Adipocyte (in vitro differentiated cells): ENCODE measurements at regions not wholly inside any gene's neighbourhood (a gene's known extent, or its start where the extent isn't known, plus 50 kb on each side); places are given as distances from the start of the nearest gene placed in this dataset.
A peak's percentile ranks its signal among the peaks of the same experiment; 100 is the strongest.

Source experiments
- DNase-seq: peaks from one replicate; pipeline ENCODE4 v3.0.0-alpha.2; 2015; ENCODE audit warnings: low read depth
- H3K27me3 ChIP-seq: replicated peaks from 2 replicates; pipeline ENCODE4 v1.7.0; 2013; ENCODE audit warnings: mild to moderate bottlenecking, low read length, moderate library complexity; ENCODE audit not compliant: control insufficient read depth, insufficient read depth
- H3K36me3 ChIP-seq: 2 replicates; pipeline ENCODE4 v1.7.0; 2013; ENCODE audit warnings: low read length, mild to moderate bottlenecking, moderate library complexity; ENCODE audit not compliant: control insufficient read depth, insufficient read depth, severe bottlenecking
- H3K4me1 ChIP-seq: 2 replicates; pipeline ENCODE4 v1.7.0; 2013; ENCODE audit warnings: mild to moderate bottlenecking, low read length, moderate library complexity; ENCODE audit not compliant: control insufficient read depth, insufficient read depth
- H3K4me3 ChIP-seq: 2 replicates; pipeline ENCODE4 v1.7.0; 2013; ENCODE audit warnings: mild to moderate bottlenecking, low read length, moderate library complexity
- H3K9ac ChIP-seq: 2 replicates; pipeline ENCODE4 v1.7.0; 2013; ENCODE audit warnings: mild to moderate bottlenecking, low read length, moderate library complexity
- H3K9me3 ChIP-seq: 2 replicates; pipeline ENCODE4 v1.7.0; 2013; ENCODE audit warnings: mild to moderate bottlenecking, low read length, moderate library complexity; ENCODE audit not compliant: control insufficient read depth

DNA sequence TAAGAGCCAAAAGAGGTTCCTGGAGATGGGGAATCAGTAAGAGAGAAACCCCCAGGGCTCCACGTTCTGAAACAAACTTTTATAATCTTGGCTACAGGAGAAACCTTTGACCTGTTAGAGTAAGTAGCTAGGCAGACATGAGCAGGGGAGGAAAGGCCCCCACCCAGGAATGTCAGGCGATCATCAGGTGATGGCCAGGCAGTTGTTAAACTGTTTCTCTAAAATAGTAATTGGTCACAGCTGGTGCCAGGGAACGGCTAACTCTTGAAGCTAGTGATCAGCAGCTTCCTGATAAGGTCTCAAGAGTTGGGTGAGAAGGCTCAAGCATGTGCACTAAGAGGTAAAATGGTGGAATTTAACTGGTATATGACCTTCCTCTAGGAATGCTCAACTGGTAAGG is 263.8 kb downstream of the HDGFL1 start:
- H3K27me3 ChIP-seq: no peaks in the 10 kb centered on the region
- H3K4me1 ChIP-seq: peaks cover 7% of the 10 kb centered on the region
- no peak for DNase-seq
- H3K9me3 ChIP-seq: peaks cover 2% of the 10 kb centered on the region
- H3K4me3 ChIP-seq: no peak overlapping the region
- H3K36me3 ChIP-seq: no peaks in the 10 kb centered on the region
- H3K9ac ChIP-seq: no peak overlapping the region

GRCh38 chr6:22838345-22838744 is 269.0 kb downstream of the HDGFL1 start:
- Histone ChIP-seq H3K9me3 (peaks cover 19% of the 10 kb centered on the region), H3K27me3 (no peaks in the 10 kb centered on the region), H3K36me3 (no peaks in the 10 kb centered on the region), H3K4me1 (no peaks in the 10 kb centered on the region), H3K4me3 (no peak overlapping the region), H3K9ac (no peak overlapping the region)
- peak; percentile 4 for DNase-seq

GRCh38 chr6:22845467-22845866 is 276.1 kb downstream of the HDGFL1 start:
- no peak overlapping the region for H3K9ac ChIP-seq
- no peaks in the 10 kb centered on the region for H3K9me3 ChIP-seq
- H3K4me3 ChIP-seq: no peak overlapping the region
- no peaks in the 10 kb centered on the region for H3K4me1 ChIP-seq
- no peaks in the 10 kb centered on the region for H3K27me3 ChIP-seq
- no peak for DNase-seq
- H3K36me3 ChIP-seq: no peaks in the 10 kb centered on the region

GRCh38 chr6:22848121-22848520 is 278.8 kb downstream of the HDGFL1 start:
- Histone ChIP-seq H3K36me3 (no peaks in the 10 kb centered on the region), H3K27me3 (no peaks in the 10 kb centered on the region), H3K4me1 (no peaks in the 10 kb centered on the region), H3K4me3 (no peak overlapping the region), H3K9me3 (no peaks in the 10 kb centered on the region), H3K9ac (no peak overlapping the region)
- no peak for DNase-seq

GRCh38 chr6:22849921-22850320 is 280.6 kb downstream of the HDGFL1 start:
- no peak for DNase-seq
- Histone ChIP-seq H3K4me1 (no peaks in the 10 kb centered on the region), H3K4me3 (no peak overlapping the region), H3K9ac (no peak overlapping the region), H3K27me3 (no peaks in the 10 kb centered on the region), H3K36me3 (no peaks in the 10 kb centered on the region), H3K9me3 (no peaks in the 10 kb centered on the region)

DNA sequence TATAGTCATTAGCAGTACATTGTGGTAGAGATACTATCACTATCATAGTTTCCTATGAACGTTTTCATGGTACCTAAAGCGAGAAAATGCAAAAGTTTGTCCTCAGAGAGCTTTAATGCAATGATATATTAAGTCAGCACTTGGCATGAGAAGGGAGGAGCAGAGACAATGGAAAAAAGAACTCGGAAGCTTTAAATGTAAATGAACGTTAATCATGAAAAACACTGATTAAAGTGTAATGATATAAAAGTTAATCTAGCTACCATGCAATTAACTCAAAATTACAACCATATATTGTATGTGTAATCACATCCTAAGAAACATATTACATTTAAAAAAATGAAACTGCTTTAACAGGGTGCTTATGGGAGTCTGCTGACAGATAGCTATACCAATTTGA is 282.7 kb downstream of the HDGFL1 start:
- H3K36me3 ChIP-seq: no peaks in the 10 kb centered on the region
- no peak overlapping the region for H3K4me3 ChIP-seq
- H3K9ac ChIP-seq: no peak overlapping the region
- DNase-seq: no peak
- H3K4me1 ChIP-seq: no peaks in the 10 kb centered on the region
- no peaks in the 10 kb centered on the region for H3K9me3 ChIP-seq
- H3K27me3 ChIP-seq: no peaks in the 10 kb centered on the region

DNA sequence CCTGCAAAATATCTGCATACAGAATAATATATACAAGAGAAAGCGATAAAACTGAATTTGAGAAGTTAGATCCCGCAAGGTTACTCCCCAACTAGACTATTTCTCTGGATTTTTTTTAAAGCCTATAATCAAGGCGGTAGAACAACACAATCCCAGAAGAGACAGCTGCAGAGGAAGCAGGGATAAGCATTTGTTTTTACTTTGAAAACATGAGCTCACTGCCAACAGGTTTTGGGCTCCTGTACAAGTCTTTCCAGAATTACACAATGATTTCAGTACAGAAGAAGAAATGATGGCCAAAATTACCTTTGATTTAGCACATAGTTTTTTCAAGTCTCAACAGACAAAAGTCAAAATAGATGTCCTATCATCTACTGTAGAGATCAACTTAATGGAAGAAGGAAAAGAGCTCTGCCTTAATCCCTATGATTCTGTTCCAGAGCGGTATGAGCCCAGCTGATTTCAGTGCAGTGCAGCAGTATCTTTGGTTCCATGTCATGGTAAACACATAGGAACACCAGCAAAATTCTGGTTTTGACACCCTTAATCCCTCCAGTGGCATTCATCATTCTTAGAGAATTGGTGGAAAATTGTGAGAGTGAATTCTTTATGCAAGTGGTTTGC is 304.3 kb downstream of the HDGFL1 start:
- Histone ChIP-seq H3K9ac (no peak overlapping the region), H3K9me3 (no peaks in the 10 kb centered on the region), H3K36me3 (no peaks in the 10 kb centered on the region), H3K27me3 (no peaks in the 10 kb centered on the region), H3K4me1 (peaks cover 5% of the 10 kb centered on the region), H3K4me3 (no peak overlapping the region)
- DNase-seq: peak; percentile 55

DNA sequence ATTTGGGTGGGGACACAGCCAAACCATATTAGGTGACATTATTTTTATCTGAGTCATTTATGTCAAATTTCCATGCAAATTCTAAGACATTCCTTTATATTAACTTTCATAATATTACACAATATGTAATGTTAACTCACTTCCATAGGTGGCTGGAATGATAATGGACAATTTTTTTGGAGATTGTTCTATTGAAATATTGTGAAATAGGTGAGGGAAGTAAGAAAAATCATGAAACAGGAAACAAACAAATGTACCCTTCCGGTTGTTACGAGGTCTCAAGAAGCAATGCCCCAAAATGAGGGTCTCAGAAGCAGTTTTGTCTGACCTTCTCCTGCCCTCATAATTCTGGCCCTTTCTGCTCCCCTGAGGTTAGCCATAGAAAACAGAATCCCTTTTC is 306.5 kb downstream of the HDGFL1 start:
- Histone ChIP-seq H3K4me1 (peaks cover 10% of the 10 kb centered on the region), H3K9me3 (no peaks in the 10 kb centered on the region)

DNA sequence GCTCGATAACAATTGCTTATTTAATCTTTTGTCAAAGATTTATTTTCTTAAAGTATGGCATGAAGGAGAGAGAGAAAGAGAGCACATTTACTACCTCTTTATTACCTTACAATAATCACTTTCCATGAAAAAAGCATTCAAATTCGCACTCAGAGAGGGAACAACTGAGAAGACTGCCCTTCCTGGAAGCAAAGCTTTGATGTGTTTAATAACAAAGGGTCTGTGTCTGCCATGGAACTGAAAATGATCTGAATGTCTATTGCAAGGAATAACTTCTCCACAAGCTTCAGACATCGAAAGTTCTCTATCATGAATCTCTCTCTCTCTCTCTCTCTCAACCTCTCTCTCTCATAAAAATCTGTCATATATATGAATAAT is 308.9 kb downstream of the HDGFL1 start:
- Histone ChIP-seq H3K4me1 (peaks cover 29% of the 10 kb centered on the region), H3K9ac (peak overlapping the region; percentile 54), H3K4me3 (no peak overlapping the region), H3K27me3 (no peaks in the 10 kb centered on the region), H3K9me3 (no peaks in the 10 kb centered on the region), H3K36me3 (no peaks in the 10 kb centered on the region)
- DNase-seq: no peak

More for the DNA sequence above, 306.5 kb downstream of the HDGFL1 start:
- H3K4me3 ChIP-seq: no peak overlapping the region
- H3K9ac ChIP-seq: no peak overlapping the region
- no peak for DNase-seq
- H3K27me3 ChIP-seq: no peaks in the 10 kb centered on the region
- no peaks in the 10 kb centered on the region for H3K36me3 ChIP-seq

DNA sequence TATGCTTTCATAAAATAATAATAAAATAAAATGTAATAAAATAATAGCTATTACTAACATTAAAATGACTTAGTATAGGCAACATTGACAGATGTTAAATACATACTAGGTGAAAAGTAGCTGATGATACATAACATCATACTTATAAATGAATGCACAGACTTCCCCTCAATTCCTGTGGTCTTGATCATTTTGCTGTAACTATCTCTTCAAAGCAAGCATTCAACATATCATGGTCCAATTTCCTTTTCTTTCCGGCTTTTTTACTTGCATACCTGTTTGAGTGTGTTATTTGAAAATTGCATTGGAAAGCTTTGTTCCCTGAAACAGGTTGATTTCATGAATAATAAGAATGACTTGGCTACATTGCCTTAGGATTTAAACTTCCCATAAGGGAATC is 309.3 kb downstream of the HDGFL1 start:
- no peak for DNase-seq
- Histone ChIP-seq H3K9me3 (no peaks in the 10 kb centered on the region), H3K27me3 (no peaks in the 10 kb centered on the region), H3K9ac (no peak overlapping the region), H3K4me3 (no peak overlapping the region), H3K4me1 (peaks cover 29% of the 10 kb centered on the region), H3K36me3 (no peaks in the 10 kb centered on the region)

- Histone ChIP-seq H3K9ac (peak overlapping the region; percentile 77), H3K9me3 (no peaks in the 10 kb centered on the region), H3K36me3 (no peaks in the 10 kb centered on the region), H3K4me1 (peaks cover 29% of the 10 kb centered on the region), H3K27me3 (no peaks in the 10 kb centered on the region), H3K4me3 (peak overlapping the region; percentile 61)
- DNase-seq: peak; percentile 96
Measured at GRCh38 chr6:22880686-22881433, 311.5 kb downstream of the HDGFL1 start.
